GM12878 (cell line): ENCODE measurements at regions not wholly inside any gene's neighbourhood (a gene's known extent, or its start where the extent isn't known, plus 50 kb on each side); places are given as distances from the start of the nearest gene placed in this dataset.

Experiments
- ATAC-seq: fragments of 200-7000 bp; cut with Tn5 transposase; 3 replicates; pipeline ENCODE4 v1.9.1; 2020; ENCODE audit warnings: mild to moderate bottlenecking, moderate library complexity
- BruUV-seq: library from RNA; stranded (reverse); fragments of 400-500 nt; replicated peaks from 2 replicates; lab custom pipeline; 2021; lab: Mats Ljungman, UMichigan
- CTCF ChIA-PET: fragments of 300-600 bp; sonication (Branson Sonifier 250); formaldehyde crosslinking; extraction: SDS; loops from one replicate; lab custom pipeline; 2021; ENCODE audit warnings: inconsistent platforms; lab: Yijun Ruan, JAX
- POLR2A ChIA-PET: fragments of 350-600 bp; formaldehyde crosslinking; extraction: SDS; loops from one replicate; lab custom pipeline; 2021; ENCODE audit warnings: inconsistent platforms; lab: Charles Lee
- RAD21 ChIA-PET: fragments of 300-600 bp; sonication (Branson Sonifier 250); formaldehyde crosslinking; loops from one replicate; lab custom pipeline; 2023; ENCODE audit warnings: antibody characterized with exemption; ENCODE audit not compliant: unreplicated experiment; lab: Charles Lee
- SMC1A ChIA-PET: fragments of 300-600 bp; sonication (Branson Sonifier 250); formaldehyde crosslinking; loops from one replicate; lab custom pipeline; 2023; ENCODE audit not compliant: unreplicated experiment, uncharacterized antibody; lab: Charles Lee
- DNase-seq: peaks from one replicate; pipeline ENCODE4 v3.0.0-alpha.2; 2011; ENCODE audit warnings: low read depth, low spot score
- FAIRE-seq: peaks from 3 replicates; lab custom pipeline; 2011; peaks lifted over from hg19 to GRCh38; lab: Jason Lieb, UNC
- H2AFZ ChIP-seq: 2 replicates; pipeline ENCODE4 v1.6.0; 2011; ENCODE audit warnings: low read depth, low read length, control low read depth; ENCODE audit not compliant: control insufficient read depth
- H3K27ac ChIP-seq: 2 replicates; pipeline ENCODE4 v1.5.1; 2011; ENCODE audit warnings: control low read depth; ENCODE audit not compliant: control insufficient read depth, insufficient read depth
- H3K27me3 ChIP-seq, 2 experiments: replicated peaks in 1 of 2; 2 replicates each; pipeline versions ENCODE4 v1.6.0 to v1.6.1; 2011; ENCODE audit warnings: low read length in 1 of 2; ENCODE audit not compliant: control insufficient read depth in 2 of 2, insufficient read depth in 2 of 2
- H3K36me3 ChIP-seq, 2 experiments: 2 replicates each; pipeline ENCODE4 v1.5.1; 2011; ENCODE audit warnings: low read length in 1 of 2; ENCODE audit not compliant: control insufficient read depth in 2 of 2, insufficient read depth in 2 of 2
- H3K4me1 ChIP-seq: 2 replicates; pipeline ENCODE4 v1.6.1; 2011; ENCODE audit warnings: mild to moderate bottlenecking, low read length, moderate library complexity, mixed read lengths; ENCODE audit not compliant: control insufficient read depth, insufficient read depth
- H3K4me2 ChIP-seq: 2 replicates; pipeline ENCODE4 v1.6.0; 2011; ENCODE audit warnings: control low read depth; ENCODE audit not compliant: control insufficient read depth, insufficient read depth
- H3K4me3 ChIP-seq: fragments of 200-600 bp; sonication (generic); 2 replicates; pipeline ENCODE4 v1.5.1; 2016
- H3K79me2 ChIP-seq: 2 replicates; pipeline ENCODE4 v1.6.0; 2011; ENCODE audit warnings: low read length; ENCODE audit not compliant: control insufficient read depth, insufficient read depth
- H3K9ac ChIP-seq: 2 replicates; pipeline ENCODE4 v1.8.0; 2011; ENCODE audit warnings: low read length, control low read depth, mixed read lengths; ENCODE audit not compliant: control insufficient read depth, insufficient read depth
- H3K9me3 ChIP-seq: replicated peaks from 3 replicates; pipeline ENCODE4 v1.5.1; 2011; ENCODE audit warnings: mild to moderate bottlenecking, low read length; ENCODE audit not compliant: control insufficient read depth, insufficient read depth
- H4K20me1 ChIP-seq: 2 replicates; pipeline ENCODE4 v1.6.0; 2011; ENCODE audit not compliant: control insufficient read depth, insufficient read depth
- ATF2 ChIP-seq: IDR thresholded peaks from 2 replicates; pipeline ENCODE4 v1.6.1; 2012; ENCODE audit warnings: low read length, inconsistent platforms
- CHD1 ChIP-seq: IDR thresholded peaks from 2 replicates; pipeline ENCODE4 v1.6.1; 2012; ENCODE audit warnings: low read depth, low read length, improper control_type of control experiment
- E2F4 ChIP-seq: IDR thresholded peaks from 2 replicates; pipeline ENCODE4 v1.6.1; 2012; ENCODE audit warnings: low read depth, low read length, improper control_type of control experiment
- HDAC2 ChIP-seq: fragments of 200-600 bp; sonication (generic); IDR thresholded peaks from 2 replicates; pipeline ENCODE4 v1.6.1; 2017
- HDAC6 ChIP-seq: fragments of 200-600 bp; sonication (generic); IDR thresholded peaks from one replicate; pipeline ENCODE4 v1.8.0; 2017; ENCODE audit warnings: antibody characterized with exemption; ENCODE audit not compliant: unreplicated experiment
- IRF5 ChIP-seq: fragments of 450-650 bp; IDR thresholded peaks from 2 replicates; pipeline ENCODE4 v1.6.1; 2017; ENCODE audit warnings: borderline replicate concordance
- POLR2AphosphoS2 ChIP-seq: IDR thresholded peaks from 2 replicates; pipeline ENCODE4 v1.6.1; 2011; ENCODE audit warnings: low read depth, mild to moderate bottlenecking, low read length, improper control_type of control experiment, moderate library complexity
- SIN3A ChIP-seq: IDR thresholded peaks from 2 replicates; pipeline ENCODE4 v1.6.1; 2012; ENCODE audit warnings: low read depth, low read length, improper control_type of control experiment
- SP1 ChIP-seq: IDR thresholded peaks from one replicate; pipeline ENCODE4 v1.6.1; 2011; ENCODE audit warnings: low read depth, low read length
- STAT1 ChIP-seq: fragments of 450-650 bp; conservative IDR thresholded peaks from 2 replicates; pipeline ENCODE4 v1.6.1; 2014; ENCODE audit warnings: antibody characterized with exemption, mild to moderate bottlenecking
- YY1 ChIP-seq: IDR thresholded peaks from 2 replicates; pipeline ENCODE4 v1.6.1; 2011; ENCODE audit warnings: low read depth, mild to moderate bottlenecking, low read length
- ZBTB33 ChIP-seq: fragments of 450-650 bp; IDR thresholded peaks from 2 replicates; pipeline ENCODE4 v1.6.1; 2017; ENCODE audit warnings: mild to moderate bottlenecking
- ZBTB40 ChIP-seq: fragments of 450-650 bp; IDR thresholded peaks from 2 replicates; pipeline ENCODE4 v1.6.1; 2016; ENCODE audit warnings: mild to moderate bottlenecking, moderate library complexity, borderline replicate concordance
- WGBS: methylation state at CpG from one replicate; pipeline ENCODE4 v1.1.6; 2016; ENCODE audit warnings: low lambda C conversion rate; ENCODE audit not compliant: insufficient replicate concordance, insufficient coverage; ENCODE audit errors: missing lambda C conversion rate; 5-methylcytosine and 5-hydroxymethylcytosine counted together
- in situ Hi-C: fragments of 300-500 bp; cut with MboI; formaldehyde crosslinking; loops from 9 replicates; pipeline ENCODE4 v1.14.3; 2018; ENCODE audit warnings: mixed read lengths
- intact Hi-C: fragments of 100-400 bp; cut with micrococcal nuclease; formaldehyde crosslinking; loops from one replicate; pipeline ENCODE4 v1.14.2; 2022; ENCODE audit not compliant: unreplicated experiment

GRCh38 chr20:10125757-10126156 is 91.0 kb downstream of the ANKEF1 start (continued):
- no peak for TF ChIP-seq SP1
- TF ChIP-seq, all 136 proteins: peak for 0

- no peaks in the 10 kb centered on the region for H3K36me3 ChIP-seq
- DNase-seq, result no peak
- H3K27ac ChIP-seq, result no peak overlapping the region
- no TSS peak for BruUV-seq
- no peak overlapping the region for H3K4me2 ChIP-seq
- intact Hi-C loops, result no loop called here
- CTCF ChIA-PET, result no interaction called here
- SMC1A ChIA-PET, result no interaction called here
- FAIRE-seq, result no peak
- no peaks in the 10 kb centered on the region for H3K4me1 ChIP-seq
- no peak overlapping the region for H2AFZ ChIP-seq
- POLR2A ChIA-PET, result no interaction called here
- H3K79me2 ChIP-seq, result no peaks in the 10 kb centered on the region
- no peaks in the 10 kb centered on the region for H3K27me3 ChIP-seq
- H4K20me1 ChIP-seq, result no peaks in the 10 kb centered on the region
- in situ Hi-C loops, result no loop called here
- no peak overlapping the region for H3K4me3 ChIP-seq
- ATAC-seq, result no peak
- no peaks in the 10 kb centered on the region; the same call in 2 of the 3 replicates for H3K9me3 ChIP-seq
- RAD21 ChIA-PET, result no interaction called here
- no peak overlapping the region for H3K9ac ChIP-seq
- WGBS, result 20% methylated on average over 6 of the region's 6 CpGs
- TF ChIP-seq SIN3A (no peak), HDAC6 (no peak), HDAC2 (no peak), E2F4 (no peak), IRF5 (no peak), CHD1 (no peak), YY1 (no peak), ZBTB40 (no peak), ZBTB33 (no peak), POLR2AphosphoS2 (no peak), STAT1 (no peak), ATF2 (no peak)
Observed at GRCh38 chr20:10129749-10130148, 88.9 kb upstream of the SNAP25 start.
